Chondrocyte (in vitro differentiated cells): ENCODE measurements at regions not wholly inside any gene's neighbourhood (a gene's known extent, or its start where the extent isn't known, plus 50 kb on each side); places are given as distances from the start of the nearest gene placed in this dataset.

Experiments
- DNase-seq: peaks from one replicate; pipeline ENCODE4 v3.0.0; 2021; ENCODE audit warnings: mixed read lengths, low spot score
- H3K27ac Mint-ChIP-seq: one replicate; pipeline ENCODE4 v1.8.0; 2021; ENCODE audit warnings: mild to moderate bottlenecking, moderate library complexity, mixed read lengths; ENCODE audit not compliant: unreplicated experiment
- H3K27me3 Mint-ChIP-seq: 2 replicates; pipeline ENCODE4 v1.8.0; 2021; ENCODE audit warnings: low read depth, mixed read lengths
- H3K36me3 Mint-ChIP-seq: 2 replicates; pipeline ENCODE4 v1.8.0; 2021; ENCODE audit warnings: low read depth, mixed read lengths
- H3K4me1 Mint-ChIP-seq: 2 replicates; pipeline ENCODE4 v1.8.0; 2021; ENCODE audit warnings: low read depth, mild to moderate bottlenecking, mixed read lengths
- H3K4me3 Mint-ChIP-seq: one replicate; pipeline ENCODE4 v1.8.0; 2021; ENCODE audit warnings: mild to moderate bottlenecking, moderate library complexity, mixed read lengths; ENCODE audit not compliant: unreplicated experiment
- H3K9me3 Mint-ChIP-seq: 2 replicates; pipeline ENCODE4 v1.8.0; 2021; ENCODE audit warnings: low read depth, mixed read lengths
- TF ChIP-seq, protein P1 (sequence below): fragments of 200-600 bp; sonication (generic); IDR thresholded peaks from 2 replicates; pipeline ENCODE4 v1.5.0; 2021; ENCODE audit warnings: antibody characterized with exemption, mild to moderate bottlenecking, moderate library complexity

DNA sequence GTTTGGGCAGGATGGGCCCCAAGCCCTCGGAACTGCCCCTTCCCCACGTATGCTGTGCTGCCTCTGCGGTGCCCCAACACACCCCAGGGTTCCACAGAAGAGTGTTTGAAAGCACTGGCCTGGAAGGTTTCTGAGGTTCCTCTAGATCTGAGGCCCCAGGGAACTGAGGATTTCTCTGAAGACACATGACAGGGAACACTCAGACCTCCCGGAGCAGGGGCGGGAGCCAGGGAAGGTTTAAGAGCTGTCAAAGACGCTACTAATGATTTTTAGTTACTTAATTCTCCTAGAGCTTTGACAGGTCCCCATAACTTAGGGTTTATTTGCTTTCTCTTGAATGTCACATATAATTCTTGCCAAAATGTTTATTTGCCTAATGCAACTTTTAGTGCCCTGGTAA is 212.3 kb upstream of the GRIK3 start:
- no peaks in the 10 kb centered on the region for H3K4me1 Mint-ChIP-seq
- peaks cover 7% of the 10 kb centered on the region for H3K27me3 Mint-ChIP-seq
- no peak overlapping the region for H3K27ac Mint-ChIP-seq
- TF ChIP-seq, protein P1, sequence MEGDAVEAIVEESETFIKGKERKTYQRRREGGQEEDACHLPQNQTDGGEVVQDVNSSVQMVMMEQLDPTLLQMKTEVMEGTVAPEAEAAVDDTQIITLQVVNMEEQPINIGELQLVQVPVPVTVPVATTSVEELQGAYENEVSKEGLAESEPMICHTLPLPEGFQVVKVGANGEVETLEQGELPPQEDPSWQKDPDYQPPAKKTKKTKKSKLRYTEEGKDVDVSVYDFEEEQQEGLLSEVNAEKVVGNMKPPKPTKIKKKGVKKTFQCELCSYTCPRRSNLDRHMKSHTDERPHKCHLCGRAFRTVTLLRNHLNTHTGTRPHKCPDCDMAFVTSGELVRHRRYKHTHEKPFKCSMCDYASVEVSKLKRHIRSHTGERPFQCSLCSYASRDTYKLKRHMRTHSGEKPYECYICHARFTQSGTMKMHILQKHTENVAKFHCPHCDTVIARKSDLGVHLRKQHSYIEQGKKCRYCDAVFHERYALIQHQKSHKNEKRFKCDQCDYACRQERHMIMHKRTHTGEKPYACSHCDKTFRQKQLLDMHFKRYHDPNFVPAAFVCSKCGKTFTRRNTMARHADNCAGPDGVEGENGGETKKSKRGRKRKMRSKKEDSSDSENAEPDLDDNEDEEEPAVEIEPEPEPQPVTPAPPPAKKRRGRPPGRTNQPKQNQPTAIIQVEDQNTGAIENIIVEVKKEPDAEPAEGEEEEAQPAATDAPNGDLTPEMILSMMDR: no peak
- no peaks in the 10 kb centered on the region for H3K36me3 Mint-ChIP-seq
- H3K4me3 Mint-ChIP-seq: no peak overlapping the region
- no peaks in the 10 kb centered on the region for H3K9me3 Mint-ChIP-seq
- no peak for DNase-seq

- DNase-seq: no peak
- no peaks in the 10 kb centered on the region for H3K36me3 Mint-ChIP-seq
- H3K9me3 Mint-ChIP-seq: no peaks in the 10 kb centered on the region
- H3K4me1 Mint-ChIP-seq: no peaks in the 10 kb centered on the region
- TF ChIP-seq, protein P1: no peak
- no peak overlapping the region for H3K27ac Mint-ChIP-seq
- H3K4me3 Mint-ChIP-seq: no peak overlapping the region
- peaks cover 8% of the 10 kb centered on the region for H3K27me3 Mint-ChIP-seq
These were observed 216.1 kb upstream of the GRIK3 start for GRCh38 chr1:37250371-37250770.

GRCh38 chr1:37255136-37255795 is 219.1 kb upstream of the ZC3H12A start:
- no peaks in the 10 kb centered on the region for H3K36me3 Mint-ChIP-seq
- H3K4me3 Mint-ChIP-seq: no peak overlapping the region
- TF ChIP-seq, protein P1: no peak
- no peak overlapping the region for H3K27ac Mint-ChIP-seq
- no peaks in the 10 kb centered on the region for H3K4me1 Mint-ChIP-seq
- H3K27me3 Mint-ChIP-seq: peaks cover 18% of the 10 kb centered on the region
- DNase-seq: no peak
- peaks cover 4% of the 10 kb centered on the region for H3K9me3 Mint-ChIP-seq

DNA sequence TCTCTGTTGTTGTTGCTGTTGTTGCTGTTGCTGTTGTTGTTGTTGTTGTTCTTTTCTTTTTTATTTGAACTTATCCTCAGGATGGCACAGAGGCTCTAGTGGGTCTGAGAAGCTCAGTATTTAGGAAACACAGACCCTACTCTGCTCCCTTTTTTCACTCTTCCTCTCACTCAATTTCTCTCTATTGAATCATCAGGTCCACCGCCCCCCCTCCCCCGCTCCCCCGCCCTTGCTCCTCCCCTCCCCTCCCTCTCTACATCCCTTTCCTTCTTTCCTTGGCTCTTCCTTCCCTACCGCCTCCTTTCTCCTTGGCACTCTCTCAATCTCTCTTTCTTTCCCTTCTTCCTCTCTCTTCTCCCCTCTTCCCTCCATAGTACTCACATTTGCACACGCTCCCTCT is 218.5 kb upstream of the ZC3H12A start:
- H3K4me3 Mint-ChIP-seq: no peak overlapping the region

GRCh38 chr1:37257646-37258045 is 216.7 kb upstream of the ZC3H12A start:
- peaks cover 18% of the 10 kb centered on the region for H3K27me3 Mint-ChIP-seq
- no peaks in the 10 kb centered on the region for H3K4me1 Mint-ChIP-seq
- no peak for DNase-seq
- peaks cover 4% of the 10 kb centered on the region for H3K9me3 Mint-ChIP-seq
- no peak overlapping the region for H3K4me3 Mint-ChIP-seq
- TF ChIP-seq, protein P1: no peak
- no peak overlapping the region for H3K27ac Mint-ChIP-seq
- no peaks in the 10 kb centered on the region for H3K36me3 Mint-ChIP-seq

More for the DNA sequence above, 218.5 kb upstream of the ZC3H12A start:
- H3K36me3 Mint-ChIP-seq: no peaks in the 10 kb centered on the region
- TF ChIP-seq, protein P1: no peak
- H3K4me1 Mint-ChIP-seq: no peaks in the 10 kb centered on the region
- H3K9me3 Mint-ChIP-seq: peaks cover 4% of the 10 kb centered on the region
- DNase-seq: no peak
- no peak overlapping the region for H3K27ac Mint-ChIP-seq
- peaks cover 18% of the 10 kb centered on the region for H3K27me3 Mint-ChIP-seq
